KBM-7 (cell line): ENCODE measurements at regions not wholly inside any gene's neighbourhood (a gene's known extent, or its start where the extent isn't known, plus 50 kb on each side); places are given as distances from the start of the nearest gene placed in this dataset.
A peak's percentile ranks its signal among the peaks of the same experiment; 100 is the strongest.

Experiments
- DNase-seq: peaks from one replicate; pipeline ENCODE4 v3.0.0-alpha.2; 2015
- in situ Hi-C: fragments of 300-500 bp; cut with MboI; formaldehyde crosslinking; loops from 2 replicates; pipeline ENCODE4 v1.14.3; 2020; ENCODE audit warnings: low sequenced_read_pairs, low pct_unique_long_range_greater_than_20kb, mixed read lengths

GRCh38 chrX:39175418-39176057 is 374.3 kb downstream of the MID1IP1 start:
- DNase-seq, result no peak
- in situ Hi-C loops, result no loop called here

GRCh38 chrX:39176105-39176504 is 374.8 kb downstream of the MID1IP1 start:
- in situ Hi-C loops, result no loop called here
- DNase-seq, result no peak

GRCh38 chrX:39189431-39189830 is 388.2 kb downstream of the MID1IP1 start:
- in situ Hi-C loops, result no loop called here
- no peak for DNase-seq

GRCh38 chrX:39194673-39195072 is 393.4 kb downstream of the MID1IP1 start:
- DNase-seq, result no peak
- in situ Hi-C loops, result no loop called here

- no peak for DNase-seq
- in situ Hi-C loops, result no loop called here
Observed at GRCh38 chrX:39195156-39195555, 393.9 kb downstream of the MID1IP1 start.

- DNase-seq, result peak; percentile 86
- in situ Hi-C loops, result no loop called here
Observed at GRCh38 chrX:39196192-39197102, 395.2 kb downstream of the MID1IP1 start.

- no peak for DNase-seq
- in situ Hi-C loops, result no loop called here
Observed at GRCh38 chrX:39199429-39199828, 398.2 kb downstream of the MID1IP1 start.

- in situ Hi-C loops, result no loop called here
- DNase-seq, result no peak
Observed at GRCh38 chrX:39201305-39201990, 400.2 kb downstream of the MID1IP1 start.

GRCh38 chrX:39202641-39203040 is 401.4 kb downstream of the MID1IP1 start:
- DNase-seq, result no peak
- in situ Hi-C loops, result no loop called here

GRCh38 chrX:39203427-39203826 is 402.2 kb downstream of the MID1IP1 start:
- in situ Hi-C loops, result no loop called here
- DNase-seq, result no peak

- DNase-seq, result no peak
- in situ Hi-C loops, result no loop called here
Observed at GRCh38 chrX:39204353-39204752, 403.1 kb downstream of the MID1IP1 start.

GRCh38 chrX:39204945-39205344 is 403.7 kb downstream of the MID1IP1 start:
- no peak for DNase-seq
- in situ Hi-C loops, result no loop called here

- in situ Hi-C loops, result no loop called here
- no peak for DNase-seq
Observed at GRCh38 chrX:39205467-39205866, 404.2 kb downstream of the MID1IP1 start.

GRCh38 chrX:39206399-39207145 is 405.3 kb downstream of the MID1IP1 start:
- no peak for DNase-seq
- in situ Hi-C loops, result no loop called here

GRCh38 chrX:39211501-39211900 is 410.2 kb downstream of the MID1IP1 start:
- no peak for DNase-seq
- in situ Hi-C loops, result no loop called here

GRCh38 chrX:39212456-39212855 is 411.2 kb downstream of the MID1IP1 start:
- DNase-seq, result no peak
- in situ Hi-C loops, result no loop called here

- in situ Hi-C loops, result no loop called here
- DNase-seq, result no peak
Observed at GRCh38 chrX:39214387-39215126, 413.3 kb downstream of the MID1IP1 start.

- in situ Hi-C loops, result no loop called here
- DNase-seq, result no peak
Observed at GRCh38 chrX:39220952-39221351, 419.7 kb downstream of the MID1IP1 start.
